ENCODE measurements at regions not wholly inside any gene's neighbourhood (a gene's known extent, or its start where the extent isn't known, plus 50 kb on each side); places are given as distances from the start of the nearest gene placed in this dataset.
A peak's percentile ranks its signal among the peaks of the same experiment; 100 is the strongest.

- no peak overlapping the region for H3K4me3 ChIP-seq
- H3K4me1 ChIP-seq (ENCODE audit: low read depth): no peaks in the 10 kb centered on the region
- H3K36me3 ChIP-seq: no peaks in the 10 kb centered on the region
- H3K27me3 ChIP-seq: no peaks in the 10 kb centered on the region
- no peak for DNase-seq (ENCODE audit: low read depth in 1 of 2, low spot score in 1 of 2)
- H3K9me3 ChIP-seq (ENCODE audit: low read depth): no peaks in the 10 kb centered on the region
- H3K27ac ChIP-seq: peak overlapping the region; percentile 62
- no peak for TF ChIP-seq CTCF (IDR thresholded peaks at IDR 0.05; ENCODE audit: low read depth, low read length)
Observed at GRCh38 chr4:162921178-162921785, 245.4 kb downstream of the NAF1 start.

- H3K36me3 ChIP-seq: no peaks in the 10 kb centered on the region
- H3K27ac ChIP-seq: no peak overlapping the region
- TF ChIP-seq CTCF (IDR thresholded peaks at IDR 0.05; ENCODE audit: low read depth, low read length): no peak
- no peaks in the 10 kb centered on the region for H3K27me3 ChIP-seq
- H3K9me3 ChIP-seq (ENCODE audit: low read depth): no peaks in the 10 kb centered on the region
- no peak for DNase-seq (ENCODE audit: low read depth in 1 of 2, low spot score in 1 of 2)
- no peak overlapping the region for H3K4me3 ChIP-seq
- H3K4me1 ChIP-seq (ENCODE audit: low read depth): no peaks in the 10 kb centered on the region
Observed at GRCh38 chr4:162920649-162921048, 246.0 kb downstream of the NAF1 start.

GRCh38 chr4:162912482-162912881 lies 254.2 kb downstream of the NAF1 start:
- Histone ChIP-seq H3K27ac (no peak overlapping the region), H3K4me3 (no peak overlapping the region), H3K36me3 (no peaks in the 10 kb centered on the region), H3K4me1 (ENCODE audit: low read depth) (no peaks in the 10 kb centered on the region), H3K27me3 (no peaks in the 10 kb centered on the region), H3K9me3 (ENCODE audit: low read depth) (no peaks in the 10 kb centered on the region)
- no peak for DNase-seq (ENCODE audit: low read depth in 1 of 2, low spot score in 1 of 2)
- no peak for TF ChIP-seq CTCF (IDR thresholded peaks at IDR 0.05; ENCODE audit: low read depth, low read length)

GRCh38 chr4:162911349-162911748 lies 255.3 kb downstream of the NAF1 start:
- Histone ChIP-seq H3K4me3 (no peak overlapping the region), H3K27ac (no peak overlapping the region), H3K27me3 (no peaks in the 10 kb centered on the region), H3K4me1 (ENCODE audit: low read depth) (no peaks in the 10 kb centered on the region), H3K9me3 (ENCODE audit: low read depth) (no peaks in the 10 kb centered on the region), H3K36me3 (no peaks in the 10 kb centered on the region)
- no peak for TF ChIP-seq CTCF (IDR thresholded peaks at IDR 0.05; ENCODE audit: low read depth, low read length)
- DNase-seq (ENCODE audit: low read depth in 1 of 2, low spot score in 1 of 2): no peak

- Histone ChIP-seq H3K4me3 (no peak overlapping the region), H3K27me3 (no peaks in the 10 kb centered on the region), H3K36me3 (no peaks in the 10 kb centered on the region), H3K4me1 (ENCODE audit: low read depth) (no peaks in the 10 kb centered on the region), H3K9me3 (ENCODE audit: low read depth) (no peaks in the 10 kb centered on the region), H3K27ac (no peak overlapping the region)
- TF ChIP-seq CTCF (IDR thresholded peaks at IDR 0.05; ENCODE audit: low read depth, low read length): no peak
- no peak for DNase-seq (ENCODE audit: low read depth in 1 of 2, low spot score in 1 of 2)
Observed at GRCh38 chr4:162909952-162910351, 256.7 kb downstream of the NAF1 start.

- Histone ChIP-seq H3K36me3 (no peaks in the 10 kb centered on the region), H3K4me1 (ENCODE audit: low read depth) (no peaks in the 10 kb centered on the region), H3K27me3 (no peaks in the 10 kb centered on the region), H3K4me3 (no peak overlapping the region), H3K27ac (no peak overlapping the region), H3K9me3 (ENCODE audit: low read depth) (no peaks in the 10 kb centered on the region)
- TF ChIP-seq CTCF (IDR thresholded peaks at IDR 0.05; ENCODE audit: low read depth, low read length): no peak
- no peak for DNase-seq (ENCODE audit: low read depth in 1 of 2, low spot score in 1 of 2)
Observed at GRCh38 chr4:162894387-162894786, 272.3 kb downstream of the NAF1 start.
